GM21447 (cell line): ENCODE measurements at regions not wholly inside any gene's neighbourhood (a gene's known extent, or its start where the extent isn't known, plus 50 kb on each side); places are given as distances from the start of the nearest gene placed in this dataset.

Experiments used
- ATAC-seq: cut with Tn5 transposase; IDR thresholded peaks from one replicate; pipeline ENCODE4 v1.9.1; 2021; ENCODE audit not compliant: unreplicated experiment

DNA sequence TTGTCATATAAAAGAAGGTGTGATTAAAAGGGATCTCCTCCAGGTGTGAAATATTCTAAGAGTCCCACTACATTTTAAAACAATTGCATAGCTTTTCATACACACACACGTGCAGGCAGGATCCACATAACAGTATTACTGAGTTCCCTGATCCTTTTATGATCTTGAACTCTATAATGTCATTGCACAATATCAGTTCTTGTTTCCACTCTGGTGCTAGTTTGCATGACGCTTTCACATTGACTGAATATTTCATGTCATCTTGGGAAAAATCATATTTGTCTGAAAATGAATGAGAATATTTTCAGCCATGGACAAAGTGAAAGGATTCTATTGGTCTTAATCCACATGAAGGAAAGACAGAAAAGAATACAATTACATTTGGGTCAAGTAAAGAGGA, 703.8 kb downstream of the CDH8 start:
- ATAC-seq, result no peak

GRCh38 chr16:61324044-61324443, 712.2 kb downstream of the CDH8 start:
- no peak for ATAC-seq

DNA sequence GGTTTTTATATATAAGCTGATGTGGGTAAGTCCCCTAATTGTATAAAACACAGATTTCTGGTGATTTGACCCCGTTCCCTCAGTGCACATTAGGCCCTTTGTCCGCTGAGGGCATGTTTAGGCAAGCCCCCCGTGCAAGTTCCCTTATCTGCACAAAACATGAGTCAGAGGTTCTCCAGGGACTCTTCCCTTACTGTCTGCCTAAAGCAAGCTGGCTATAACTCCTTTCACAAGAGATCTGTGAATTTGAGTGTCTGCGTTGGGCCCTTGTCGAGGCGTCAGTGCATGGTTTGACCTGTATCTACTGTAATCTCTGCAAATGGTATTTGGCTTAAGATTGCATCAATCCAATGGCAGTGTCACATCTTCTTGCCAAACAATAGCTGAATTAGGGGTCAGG, 712.8 kb downstream of the CDH8 start:
- no peak for ATAC-seq

DNA sequence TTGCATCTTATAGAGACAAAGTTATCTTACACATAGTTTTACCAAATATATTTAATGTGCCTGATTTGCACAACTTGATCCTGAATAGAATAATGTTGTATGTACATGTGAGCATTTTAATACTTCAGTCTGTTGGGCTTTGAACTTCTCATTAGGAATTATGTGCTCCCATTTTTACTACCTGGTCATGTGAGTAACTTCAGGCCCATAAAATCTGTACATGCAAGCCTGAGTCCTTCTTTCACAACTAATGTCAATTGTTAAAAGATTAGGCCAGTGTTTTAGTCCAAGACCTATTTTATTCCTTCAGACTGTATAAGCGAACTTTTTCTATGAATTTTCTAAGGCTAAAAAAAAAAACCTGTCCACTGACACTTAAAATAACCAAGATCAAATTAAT, 715.4 kb downstream of the CDH8 start:
- ATAC-seq, result no peak

DNA sequence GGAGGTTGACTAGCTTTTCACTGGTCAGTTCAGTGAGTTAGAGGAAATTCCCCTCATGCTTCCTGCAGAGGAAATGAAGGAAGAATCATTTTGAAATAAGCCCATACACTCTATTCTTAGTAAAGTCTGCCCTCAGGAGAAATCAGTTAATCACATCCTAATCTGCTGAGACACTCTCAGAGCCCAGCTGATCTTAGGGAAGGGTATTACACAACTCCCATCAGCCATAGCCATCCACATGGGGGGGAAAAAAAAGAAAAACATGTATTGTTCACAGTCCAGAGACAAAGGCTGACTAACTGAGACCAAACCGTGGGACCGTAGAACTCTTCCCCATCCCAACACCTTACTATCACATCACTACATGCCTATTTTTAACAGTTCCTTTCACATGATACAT, 722.3 kb downstream of the CDH8 start:
- ATAC-seq, result no peak

- no peak for ATAC-seq
Observed at GRCh38 chr16:61309386-61309785, 726.9 kb downstream of the CDH8 start.

DNA sequence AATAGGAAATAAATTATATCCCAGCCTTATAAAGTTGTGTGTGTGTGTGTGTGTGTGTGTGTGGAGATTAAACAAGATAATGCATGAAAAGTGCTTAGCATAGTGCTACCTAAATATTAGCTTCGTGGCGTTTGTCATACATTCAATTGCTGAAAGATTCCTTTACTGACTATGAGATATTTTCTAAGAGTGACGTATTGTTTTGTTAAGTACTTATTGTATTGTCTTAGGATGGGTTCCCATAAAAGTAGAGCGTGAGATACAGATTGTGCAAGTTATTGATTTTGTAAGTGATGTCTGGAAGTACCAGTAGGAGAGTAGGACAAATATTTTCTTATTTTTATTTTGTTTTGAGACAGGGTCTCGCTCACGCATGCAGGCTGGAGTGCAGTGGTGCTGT, 730.0 kb downstream of the CDH8 start:
- ATAC-seq, result no peak

GRCh38 chr16:61296814-61297213, 739.4 kb downstream of the CDH8 start:
- no peak for ATAC-seq

- ATAC-seq, result no peak
Observed at GRCh38 chr16:61296305-61296704, 739.9 kb downstream of the CDH8 start.

DNA sequence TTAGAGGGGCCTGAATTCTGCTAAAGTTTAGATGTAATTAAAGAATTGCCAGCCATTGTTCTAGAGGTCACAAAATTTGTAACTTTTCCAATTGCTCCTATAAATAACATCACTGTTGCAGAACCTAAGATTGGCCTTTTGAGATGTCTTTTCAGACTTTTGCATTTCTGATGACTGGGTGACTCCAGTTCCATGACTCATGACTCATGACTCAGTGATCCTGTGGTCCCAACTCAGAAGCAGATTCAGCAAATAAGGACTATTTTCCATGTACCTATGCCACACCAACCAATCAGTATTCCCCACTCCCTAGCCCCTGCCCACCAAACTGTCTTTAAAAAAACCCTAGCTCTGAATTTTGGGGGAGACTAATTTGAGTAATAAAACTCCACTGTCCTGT, 740.9 kb downstream of the CDH8 start:
- no peak for ATAC-seq

DNA sequence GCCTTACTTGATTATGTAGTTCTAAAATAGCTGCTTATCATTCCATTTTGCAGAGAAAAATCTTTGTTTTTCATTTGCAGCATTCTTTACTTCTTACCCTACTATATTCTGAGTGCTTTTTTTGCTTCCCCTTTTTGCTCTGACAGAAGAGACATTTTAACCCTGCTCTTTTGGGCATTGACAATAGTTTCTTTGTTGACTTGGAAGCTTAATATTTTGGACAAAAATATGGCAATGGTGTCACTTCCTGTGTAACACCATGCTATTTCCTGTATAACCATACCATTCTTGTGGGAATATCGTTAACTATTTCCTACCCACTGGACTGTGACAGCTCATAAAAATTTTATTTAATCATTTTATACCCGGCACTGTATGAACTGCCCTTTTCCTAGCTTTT, 747.1 kb downstream of the CDH8 start:
- no peak for ATAC-seq

- ATAC-seq, result no peak
Observed at GRCh38 chr16:61277849-61278248, 758.4 kb downstream of the CDH8 start.

DNA sequence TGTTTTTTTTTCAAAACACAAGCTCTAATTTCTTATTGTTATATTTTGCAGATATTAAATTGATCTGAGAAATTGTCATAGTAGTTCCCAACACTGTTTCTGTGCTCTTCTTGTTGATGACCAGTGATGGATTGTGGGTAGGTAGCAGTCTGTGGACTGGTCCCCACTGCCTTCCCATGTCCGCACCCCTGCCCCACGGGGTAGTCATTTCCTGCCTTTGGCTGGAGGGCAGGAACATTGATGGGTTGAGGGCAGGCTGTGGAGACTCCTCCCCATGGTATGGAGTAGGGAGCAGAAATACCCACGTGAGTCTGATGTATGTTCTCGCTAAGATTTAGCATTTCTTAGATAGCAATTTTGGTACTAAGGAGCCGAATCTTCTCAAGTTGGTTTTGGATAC, 762.0 kb downstream of the CDH8 start:
- no peak for ATAC-seq

DNA sequence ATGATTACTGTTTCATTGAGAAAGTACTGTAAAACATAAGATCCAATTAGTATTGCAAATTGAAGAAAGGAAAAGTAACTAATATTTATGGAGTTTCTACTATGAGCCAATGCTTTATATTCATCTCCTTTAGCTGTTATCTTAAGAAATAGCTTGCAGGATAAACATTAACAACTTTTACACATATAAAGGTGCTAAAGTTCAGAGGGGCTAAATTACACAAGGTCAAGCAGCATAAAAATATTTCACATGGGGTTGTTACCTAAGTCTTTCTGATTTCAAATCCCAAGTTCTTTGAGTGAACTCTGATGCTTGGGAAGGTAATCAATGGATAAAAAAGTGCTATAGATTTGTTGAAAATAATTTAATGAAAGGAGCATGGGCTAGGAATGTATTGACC, 765.5 kb downstream of the CDH8 start:
- ATAC-seq, result no peak

DNA sequence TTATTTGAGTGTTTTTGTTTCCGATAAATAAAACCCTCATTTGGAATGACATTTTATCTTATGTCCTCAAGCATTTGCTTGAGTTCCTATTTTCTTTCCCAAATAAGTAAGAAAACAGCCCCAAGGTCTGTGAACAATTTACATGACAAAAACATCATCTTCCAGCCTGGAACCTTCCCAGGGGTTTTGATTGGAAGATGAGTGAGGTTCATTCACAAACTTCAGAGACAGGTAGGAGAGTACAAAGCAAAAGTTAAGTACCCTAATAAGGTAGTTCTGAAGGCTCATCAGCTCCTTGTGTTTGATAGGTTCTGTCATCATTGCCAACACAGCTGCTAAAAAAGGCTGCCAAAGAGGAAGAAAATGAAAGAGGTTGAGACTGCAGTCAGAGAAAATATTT, 772.8 kb downstream of the CDH8 start:
- no peak for ATAC-seq

GRCh38 chr16:61261315-61261714, 774.9 kb downstream of the CDH8 start:
- no peak for ATAC-seq

GRCh38 chr16:61246592-61246991, 789.6 kb downstream of the CDH8 start:
- no peak for ATAC-seq

DNA sequence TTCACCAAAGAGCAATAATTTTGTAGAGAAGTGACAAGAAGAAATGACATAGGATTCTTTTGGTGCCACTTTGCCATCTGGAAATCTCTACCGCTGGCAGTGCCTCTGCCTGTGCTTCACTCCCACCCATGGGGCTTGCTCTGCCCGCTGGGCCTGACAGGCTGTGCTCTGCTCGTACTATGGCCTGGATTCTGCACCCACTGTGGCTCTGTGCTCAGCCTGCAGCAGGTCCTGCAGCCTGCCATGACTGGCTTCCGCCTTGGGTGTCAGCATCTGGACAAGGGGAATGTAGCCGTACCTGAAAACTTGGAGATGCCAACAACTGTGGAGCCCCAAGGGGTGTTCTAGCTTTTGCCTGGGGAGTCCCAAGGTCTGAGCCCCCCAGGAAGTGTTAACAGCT, 792.3 kb downstream of the CDH8 start:
- no peak for ATAC-seq

DNA sequence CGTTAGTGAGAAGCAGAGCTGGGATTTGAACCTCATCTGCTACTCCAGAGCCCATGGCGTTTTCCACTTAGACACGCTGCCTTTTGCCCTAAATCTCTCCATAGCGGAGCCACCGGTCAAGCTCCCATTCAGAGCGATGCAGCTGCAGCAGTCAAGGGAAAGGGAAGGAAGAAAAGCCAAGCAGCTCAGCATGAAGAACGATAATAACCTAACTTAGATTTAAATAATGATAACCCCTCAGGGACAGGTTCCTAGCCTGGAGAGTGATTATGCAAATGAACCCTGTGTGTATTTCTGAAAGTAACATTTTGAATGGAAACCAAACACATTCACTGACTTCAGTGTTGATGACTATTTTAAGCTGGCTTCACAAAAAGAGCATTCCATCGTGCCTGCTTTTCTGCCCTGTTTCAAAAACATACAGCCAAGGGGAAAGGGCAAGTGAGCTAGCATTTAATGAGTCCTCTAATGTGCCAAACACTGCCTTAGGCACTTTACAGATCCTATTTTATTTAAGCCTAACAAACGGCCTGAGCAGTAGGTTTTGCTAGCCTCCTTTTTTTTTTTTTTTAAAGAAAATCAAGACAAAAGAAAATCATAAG, 798.3 kb downstream of the CDH8 start:
- ATAC-seq, result no peak

DNA sequence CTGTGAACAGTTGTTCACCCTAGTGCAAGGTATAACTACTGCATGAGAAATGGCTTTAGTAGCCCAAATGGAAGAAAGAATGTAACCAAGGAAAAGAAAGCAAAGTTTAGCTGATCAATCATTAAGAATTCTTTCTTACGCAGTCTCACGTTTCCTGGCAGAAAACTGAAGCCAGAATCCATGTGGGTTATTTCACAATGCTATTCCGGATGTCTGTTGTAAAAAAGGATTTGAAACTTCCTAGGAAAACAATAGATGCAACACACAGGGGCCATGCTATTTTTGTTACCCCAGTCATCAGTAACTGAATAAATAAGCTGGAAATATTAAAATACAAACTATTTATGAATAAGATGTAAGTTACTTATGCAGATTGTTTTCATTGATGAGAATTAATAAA, 802.5 kb downstream of the CDH8 start:
- no peak for ATAC-seq

DNA sequence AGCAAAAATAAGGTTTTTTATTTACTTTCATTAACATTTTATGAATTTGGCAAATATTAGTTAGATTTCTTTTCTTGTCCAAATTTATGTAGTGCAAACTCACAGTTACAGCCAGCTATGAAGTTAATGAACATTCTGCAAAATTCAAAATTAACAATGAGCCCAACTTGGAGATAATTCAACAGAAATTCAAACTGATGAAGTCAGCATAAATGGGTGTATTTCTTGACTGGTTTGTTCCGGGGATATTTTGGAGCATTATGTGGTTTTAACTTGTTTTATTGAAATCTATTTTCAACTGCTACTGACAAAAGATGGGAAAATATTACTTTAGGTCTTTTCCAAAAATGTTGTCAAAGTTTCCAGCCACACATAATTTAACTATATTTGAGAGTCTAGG, 807.9 kb downstream of the CDH8 start:
- no peak for ATAC-seq

DNA sequence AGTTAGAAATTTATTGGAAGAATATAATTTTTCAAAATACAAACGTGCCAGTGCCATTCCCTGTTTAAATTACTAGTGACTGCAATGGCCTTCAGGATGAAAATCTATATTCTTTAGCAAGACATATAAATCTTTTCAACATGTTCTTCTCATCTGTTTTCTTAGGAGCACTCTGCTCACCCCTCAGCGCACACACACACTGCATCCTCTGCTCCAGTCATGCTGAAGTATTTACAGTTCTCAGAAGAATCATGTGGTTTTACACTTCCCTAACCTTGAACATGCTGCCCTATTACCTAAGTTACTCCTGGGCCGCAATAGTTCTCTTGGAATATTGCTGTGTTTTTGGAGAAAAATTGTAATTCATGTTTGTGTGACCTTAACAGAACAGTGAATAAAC, 820.6 kb downstream of the CDH8 start:
- no peak for ATAC-seq

GRCh38 chr16:61214780-61215179, 821.5 kb downstream of the CDH8 start:
- ATAC-seq, result no peak

DNA sequence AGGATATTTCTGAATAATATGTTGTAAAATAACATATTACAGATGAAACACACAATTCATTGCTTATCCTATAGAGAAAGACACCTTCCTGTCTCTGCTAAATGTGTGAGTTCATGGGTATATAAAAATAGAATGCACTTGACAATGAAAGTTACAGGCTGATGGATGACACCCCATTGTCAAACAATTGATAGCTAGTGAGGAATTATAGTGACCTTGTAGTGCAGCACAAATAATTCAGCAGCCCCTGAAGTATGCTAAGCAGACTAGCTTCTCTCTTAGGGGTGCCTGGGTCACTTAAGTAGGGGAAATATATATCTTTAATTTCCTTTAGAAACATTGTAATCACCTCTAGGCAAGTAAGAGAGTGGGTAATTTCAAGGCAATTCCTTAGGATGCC, 826.2 kb downstream of the CDH8 start:
- no peak for ATAC-seq
